ENCODE measurements at regions not wholly inside any gene's neighbourhood (a gene's known extent, or its start where the extent isn't known, plus 50 kb on each side); places are given as distances from the start of the nearest gene placed in this dataset.

GRCh38 chr5:175388531-175388930, 55.5 kb downstream of the DRD1 start:
- no peak for TF ChIP-seq CTCF (IDR thresholded peaks at IDR 0.05)

DNA sequence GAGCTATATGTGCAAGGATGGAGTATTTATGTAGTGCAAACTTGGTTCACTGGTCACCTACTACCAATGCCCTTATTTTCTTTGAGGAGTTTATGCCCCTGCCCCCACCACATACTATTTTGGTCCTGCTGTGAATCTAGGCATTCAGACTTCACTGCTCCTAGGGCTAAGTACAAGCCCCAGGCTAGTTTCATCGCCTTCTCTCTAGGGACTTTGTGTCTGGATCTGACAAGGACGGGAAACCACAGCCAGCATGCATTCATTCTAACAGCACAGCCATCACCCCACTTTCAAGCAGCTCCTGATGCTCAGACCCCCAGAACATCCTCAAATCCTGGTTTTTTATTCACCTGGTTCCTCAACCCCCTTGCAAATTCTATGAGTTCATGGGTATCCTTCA, 56.8 kb downstream of the DRD1 start:
- TF ChIP-seq CTCF (IDR thresholded peaks at IDR 0.05): no peak

GRCh38 chr5:175386526-175386925, 57.5 kb downstream of the DRD1 start:
- no peak for TF ChIP-seq CTCF (IDR thresholded peaks at IDR 0.05)

- no peak for TF ChIP-seq CTCF (IDR thresholded peaks at IDR 0.05)
Measured at GRCh38 chr5:175385691-175386362, 58.2 kb downstream of the DRD1 start.

GRCh38 chr5:175384724-175385552, 59.0 kb downstream of the DRD1 start:
- no peak for TF ChIP-seq CTCF (IDR thresholded peaks at IDR 0.05)

- no peak for TF ChIP-seq CTCF (IDR thresholded peaks at IDR 0.05)
Measured at GRCh38 chr5:175383350-175383749, 60.6 kb downstream of the DRD1 start.

GRCh38 chr5:175382171-175382570, 61.8 kb downstream of the DRD1 start:
- no peak for TF ChIP-seq CTCF (IDR thresholded peaks at IDR 0.05)
